ENCODE measurements at regions not wholly inside any gene's neighbourhood (a gene's known extent, or its start where the extent isn't known, plus 50 kb on each side); places are given as distances from the start of the nearest gene placed in this dataset.

DNA sequence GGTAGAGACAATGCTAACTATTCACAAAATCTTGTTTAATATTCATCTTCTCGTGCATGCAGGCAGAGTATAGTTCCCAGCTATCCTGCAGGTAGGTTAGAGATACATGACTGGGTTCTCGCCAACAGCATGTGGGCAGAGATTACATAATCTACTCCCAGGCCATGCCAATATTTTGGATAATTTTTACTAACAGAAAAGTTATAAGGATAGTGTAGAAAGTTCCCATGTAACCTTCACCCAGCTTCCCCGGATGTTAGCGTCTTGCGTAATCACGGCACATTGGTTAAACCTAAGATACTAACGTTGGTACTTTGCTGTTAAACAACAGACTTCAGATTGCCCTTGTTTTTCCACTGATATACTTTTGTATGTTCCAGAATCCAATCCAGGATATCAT is 215.5 kb upstream of the LARGE1 start:
- H3K27me3 Mint-ChIP-seq, result peaks cover 15% of the 10 kb centered on the region

GRCh38 chr22:34150023-34150422 is 229.7 kb upstream of the LARGE1 start:
- H3K27me3 Mint-ChIP-seq, result peaks cover 5% of the 10 kb centered on the region
- DNase-seq (ENCODE audit: extremely low spot score, unreplicated experiment), result no peak
- H3K27ac Mint-ChIP-seq, result no peak overlapping the region
- H3K9me3 Mint-ChIP-seq, result peaks cover 5% of the 10 kb centered on the region
- H3K36me3 Mint-ChIP-seq, result no peaks in the 10 kb centered on the region
- no peaks in the 10 kb centered on the region for H3K4me1 Mint-ChIP-seq (ENCODE audit: unreplicated experiment)
- TF ChIP-seq CTCF (conservative IDR thresholded peaks at IDR 0.05), result no peak
- no peak overlapping the region for H3K4me3 Mint-ChIP-seq

More for the DNA sequence above, 215.5 kb upstream of the LARGE1 start:
- no peak for DNase-seq (ENCODE audit: extremely low spot score, unreplicated experiment)
- Mint-ChIP-seq H3K4me1 (ENCODE audit: unreplicated experiment) (no peaks in the 10 kb centered on the region), H3K36me3 (no peaks in the 10 kb centered on the region), H3K9me3 (no peaks in the 10 kb centered on the region), H3K27ac (no peak overlapping the region), H3K4me3 (no peak overlapping the region)
- no peak for TF ChIP-seq CTCF (conservative IDR thresholded peaks at IDR 0.05)

GRCh38 chr22:34159491-34159890 is 239.2 kb upstream of the LARGE1 start:
- H3K4me1 Mint-ChIP-seq (ENCODE audit: unreplicated experiment), result peaks cover 13% of the 10 kb centered on the region
- no peak for TF ChIP-seq CTCF (conservative IDR thresholded peaks at IDR 0.05)
- peaks cover 29% of the 10 kb centered on the region for H3K27me3 Mint-ChIP-seq

DNA sequence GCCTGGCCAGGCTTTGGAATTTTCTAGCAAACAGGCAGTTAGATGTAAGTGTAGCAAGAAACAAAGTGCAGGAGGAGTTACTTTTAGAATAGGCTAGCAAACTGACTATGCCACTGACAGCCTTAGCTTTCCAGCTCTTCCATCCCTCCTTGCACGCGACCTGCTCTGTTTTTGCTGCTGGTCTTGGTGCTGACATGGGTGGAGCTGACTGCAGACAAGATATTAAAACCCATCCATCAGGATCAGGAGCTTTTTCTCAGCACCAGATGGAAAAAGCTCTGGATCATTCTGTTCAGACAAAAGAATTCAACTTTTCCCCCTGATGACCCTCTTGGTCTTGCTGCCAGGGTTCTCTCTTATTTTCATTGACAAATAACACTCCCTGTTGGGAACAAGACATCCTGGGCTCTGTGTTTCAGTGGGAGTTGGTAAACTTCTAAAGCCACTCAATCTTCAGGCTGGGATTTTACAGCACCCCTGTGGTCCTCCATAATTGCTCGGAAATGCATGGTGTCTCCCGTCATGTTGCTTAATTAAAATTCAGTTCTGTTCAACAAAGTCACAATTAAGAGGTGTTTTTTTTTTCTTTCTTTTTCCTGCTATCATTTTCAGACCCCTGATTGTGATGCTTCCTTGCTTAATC is 240.0 kb upstream of the LARGE1 start:
- peaks cover 13% of the 10 kb centered on the region for H3K4me1 Mint-ChIP-seq (ENCODE audit: unreplicated experiment)
- DNase-seq (ENCODE audit: extremely low spot score, unreplicated experiment), result no peak
- H3K36me3 Mint-ChIP-seq, result no peaks in the 10 kb centered on the region
- H3K27ac Mint-ChIP-seq, result no peak overlapping the region
- H3K9me3 Mint-ChIP-seq, result no peaks in the 10 kb centered on the region
- H3K4me3 Mint-ChIP-seq, result no peak overlapping the region
- H3K27me3 Mint-ChIP-seq, result peaks cover 32% of the 10 kb centered on the region
- TF ChIP-seq CTCF (conservative IDR thresholded peaks at IDR 0.05), result no peak

More at GRCh38 chr22:34159491-34159890, 239.2 kb upstream of the LARGE1 start:
- Mint-ChIP-seq H3K27ac (no peak overlapping the region), H3K36me3 (no peaks in the 10 kb centered on the region), H3K4me3 (no peak overlapping the region), H3K9me3 (no peaks in the 10 kb centered on the region)
- DNase-seq (ENCODE audit: extremely low spot score, unreplicated experiment), result no peak

DNA sequence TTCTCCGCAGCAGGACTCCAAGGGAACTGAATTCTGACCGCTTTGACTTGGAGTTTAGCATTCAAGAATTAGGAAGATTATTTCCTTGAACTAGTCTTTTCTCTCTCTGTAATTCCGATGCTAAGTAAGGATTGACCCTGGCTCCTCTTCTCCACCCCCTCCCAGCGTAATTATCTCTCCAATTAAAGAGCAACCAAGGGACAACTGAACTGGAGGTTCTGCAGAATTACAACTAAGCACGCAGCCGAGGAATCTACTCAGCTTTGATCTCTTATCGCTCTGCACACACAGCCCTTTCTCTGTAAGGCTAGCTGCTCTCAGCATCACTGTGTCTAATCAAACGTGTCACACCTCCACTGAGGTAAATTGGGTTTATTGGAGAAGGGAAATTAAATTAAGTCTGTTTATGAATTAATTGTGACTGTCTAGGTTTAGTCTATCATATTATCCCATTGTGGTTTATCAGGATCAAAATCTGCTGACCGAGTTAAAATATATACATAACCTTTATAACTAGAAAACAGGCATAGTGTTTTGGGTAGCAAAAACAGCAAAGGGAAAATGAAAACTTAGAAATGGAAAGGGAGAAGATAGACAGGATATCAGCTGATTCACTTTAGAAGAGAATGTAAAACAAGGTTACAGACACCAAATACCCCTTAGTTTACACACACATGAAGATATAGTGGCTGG is 241.3 kb upstream of the LARGE1 start:
- TF ChIP-seq CTCF (conservative IDR thresholded peaks at IDR 0.05), result no peak
- Mint-ChIP-seq H3K36me3 (no peaks in the 10 kb centered on the region), H3K4me3 (peak overlapping the region; percentile 3), H3K27ac (no peak overlapping the region), H3K4me1 (ENCODE audit: unreplicated experiment) (peaks cover 13% of the 10 kb centered on the region), H3K9me3 (no peaks in the 10 kb centered on the region), H3K27me3 (peaks cover 40% of the 10 kb centered on the region)
- no peak for DNase-seq (ENCODE audit: extremely low spot score, unreplicated experiment)
